Liver (tissue), 8 donors: ENCODE measurements at regions not wholly inside any gene's neighbourhood (a gene's known extent, or its start where the extent isn't known, plus 50 kb on each side); places are given as distances from the start of the nearest gene placed in this dataset.

Experiments used
- DNase-seq: peaks from one replicate; pipeline ENCODE4 v3.0.0-alpha.2; 2017; ENCODE audit warnings: low spot score
- H3K27ac ChIP-seq, 2 donors: one replicate each; pipeline ENCODE4 v1.7.0; 2013; ENCODE audit warnings: inconsistent platforms in 2 of 2, low read length in 2 of 2, control low read depth in 1 of 2, low read depth in 1 of 2, mild to moderate bottlenecking in 1 of 2
- H3K27me3 ChIP-seq, 4 donors: one replicate each; pipeline versions ENCODE4 v1.6.1 to v1.7.0; 2013; ENCODE audit warnings: low read length in 3 of 4, inconsistent platforms in 1 of 4, mild to moderate bottlenecking in 1 of 4, moderate library complexity in 1 of 4; ENCODE audit not compliant: control insufficient read depth in 4 of 4, insufficient read depth in 4 of 4
- H3K36me3 ChIP-seq, 4 donors: one replicate each; pipeline versions ENCODE4 v1.6.1 to v1.7.0; 2013; ENCODE audit warnings: low read length in 3 of 4, mild to moderate bottlenecking in 3 of 4, low read depth in 1 of 4, moderate library complexity in 1 of 4; ENCODE audit not compliant: control insufficient read depth in 4 of 4, insufficient read depth in 3 of 4
- H3K4me1 ChIP-seq, 4 donors: one replicate each; pipeline versions ENCODE4 v1.6.1 to v1.7.0; 2013; ENCODE audit warnings: low read length in 3 of 4, mild to moderate bottlenecking in 3 of 4, moderate library complexity in 1 of 4; ENCODE audit not compliant: control insufficient read depth in 4 of 4, insufficient read depth in 4 of 4
- H3K4me3 ChIP-seq, 3 donors: one replicate each; pipeline versions ENCODE4 v1.6.1 to v1.7.0; 2013; ENCODE audit warnings: low read length in 3 of 3, control low read depth in 1 of 3, low read depth in 1 of 3, mild to moderate bottlenecking in 1 of 3
- H3K9ac ChIP-seq, 2 donors: one replicate each; pipeline ENCODE4 v1.7.0; 2013; ENCODE audit warnings: low read length in 2 of 2, mild to moderate bottlenecking in 2 of 2, moderate library complexity in 2 of 2, control low read depth in 1 of 2, low read depth in 1 of 2
- H3K9me3 ChIP-seq, 4 donors: one replicate each; pipeline versions ENCODE4 v1.6.1 to v1.7.0; 2013; ENCODE audit warnings: low read length in 3 of 4; ENCODE audit not compliant: control insufficient read depth in 4 of 4
- EGR1 ChIP-seq, 2 donors: IDR thresholded peaks; 2 replicates each; pipeline ENCODE4 v1.6.1; 2016 to 2018; ENCODE audit warnings: antibody characterized with exemption in 2 of 2, low read depth in 2 of 2
- FOXA1 ChIP-seq: IDR thresholded peaks from 2 replicates; pipeline ENCODE4 v1.6.1; 2016; ENCODE audit warnings: antibody characterized with exemption
- FOXA2 ChIP-seq: IDR thresholded peaks from 2 replicates; pipeline ENCODE4 v1.6.1; 2016; ENCODE audit warnings: antibody characterized with exemption
- GABPA ChIP-seq, 2 donors: IDR thresholded peaks in 1 of 2; conservative IDR thresholded peaks in 1 of 2; 2 replicates each; pipeline ENCODE4 v1.6.1; 2016; ENCODE audit warnings: antibody characterized with exemption in 2 of 2, mild to moderate bottlenecking in 1 of 2, moderate library complexity in 1 of 2
- HNF4A ChIP-seq, 2 donors: conservative IDR thresholded peaks; 2 replicates each; pipeline ENCODE4 v1.6.1; 2016; ENCODE audit warnings: antibody characterized with exemption in 2 of 2, mild to moderate bottlenecking in 2 of 2
- HNF4G ChIP-seq: IDR thresholded peaks from 2 replicates; pipeline ENCODE4 v1.6.1; 2016; ENCODE audit warnings: antibody characterized with exemption
- JUND ChIP-seq, 2 donors: IDR thresholded peaks; 2 replicates each; pipeline ENCODE4 v1.6.1; 2016; ENCODE audit warnings: antibody characterized with exemption in 2 of 2
- NR2F2 ChIP-seq: IDR thresholded peaks from 2 replicates; pipeline ENCODE4 v1.6.1; 2016; ENCODE audit warnings: antibody characterized with exemption
- RAD21 ChIP-seq, 2 donors: IDR thresholded peaks; 2 replicates each; pipeline ENCODE4 v1.6.1; 2016; ENCODE audit warnings: antibody characterized with exemption in 2 of 2, mild to moderate bottlenecking in 2 of 2
- RXRA ChIP-seq, 2 donors: IDR thresholded peaks; 2 replicates each; pipeline ENCODE4 v1.6.1; 2017 to 2018; ENCODE audit warnings: antibody characterized with exemption in 2 of 2, mild to moderate bottlenecking in 1 of 2
- SP1 ChIP-seq: IDR thresholded peaks from 2 replicates; pipeline ENCODE4 v1.6.1; 2018; ENCODE audit warnings: antibody characterized with exemption, mild to moderate bottlenecking
- TAF1 ChIP-seq: conservative IDR thresholded peaks from 2 replicates; pipeline ENCODE4 v1.6.1; 2016; ENCODE audit warnings: antibody characterized with exemption, mild to moderate bottlenecking
- YY1 ChIP-seq: IDR thresholded peaks from 2 replicates; pipeline ENCODE4 v1.6.1; 2016; ENCODE audit warnings: antibody characterized with exemption, mild to moderate bottlenecking
- WGBS: extraction: QIAGEN DNeasy Blood & Tissue Kit; methylation state at CpG from one replicate; pipeline ENCODE4 v1.1.7; 2013; 5-methylcytosine and 5-hydroxymethylcytosine counted together
- TF ChIP-seq, protein P1 (sequence below): fragments of 150-350 bp; IDR thresholded peaks from 2 replicates; pipeline ENCODE4 v1.5.1; 2017; ENCODE audit warnings: improper control_type of control experiment, low read depth, low read length; ENCODE audit not compliant: missing input control
- TF ChIP-seq, protein P2 (sequence below): IDR thresholded peaks from 2 replicates; pipeline ENCODE4 v1.6.1; 2016; ENCODE audit warnings: antibody characterized with exemption
- TF ChIP-seq, protein P3 (sequence below): IDR thresholded peaks from 2 replicates; pipeline ENCODE4 v1.6.1; 2016; ENCODE audit warnings: antibody characterized with exemption
- TF ChIP-seq, protein P4 (sequence below): IDR thresholded peaks from 2 replicates; pipeline ENCODE4 v1.6.1; 2016; ENCODE audit warnings: antibody characterized with exemption
- TF ChIP-seq, protein P5 (sequence below): IDR thresholded peaks from 2 replicates; pipeline ENCODE4 v1.6.1; 2016; ENCODE audit warnings: antibody characterized with exemption, mild to moderate bottlenecking
- donor health status: healthy.
- donor health status: healthy.
- donor health status: healthy.
- donor health status: healthy.
- donor health status: healthy.

DNA sequence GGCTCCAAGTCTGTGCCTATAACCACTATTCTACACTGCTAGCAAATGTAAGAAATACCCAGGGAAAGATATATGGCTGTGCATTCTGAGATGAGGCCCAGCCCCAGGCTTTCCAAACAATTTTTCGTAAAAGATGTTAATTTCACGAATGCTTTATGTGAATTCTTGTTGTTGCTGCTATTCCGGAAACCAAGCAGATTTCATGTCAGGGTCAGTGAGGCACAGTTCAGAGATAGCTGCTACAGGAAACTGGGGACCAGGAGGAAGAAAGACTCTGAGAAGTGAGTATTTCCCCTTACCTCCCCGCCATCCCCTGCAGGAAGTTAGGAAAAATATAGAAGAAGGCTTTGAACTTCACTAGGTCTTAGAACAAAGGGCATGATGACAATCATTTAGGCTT is 84.7 kb upstream of the TP53I11 start:
- no peaks in the 10 kb centered on the region for H3K27me3 ChIP-seq

More for the DNA sequence above, 84.7 kb upstream of the TP53I11 start:
- H3K4me3 ChIP-seq: no peak overlapping the region
- no peak overlapping the region for H3K27ac ChIP-seq
- no peaks in the 10 kb centered on the region for H3K36me3 ChIP-seq
- H3K9ac ChIP-seq: no peak overlapping the region
- no peak for DNase-seq
- TF ChIP-seq SP1 (peak; percentile 7), RAD21 (IDR thresholded peaks at IDR 0.05) (no peak), GABPA (IDR thresholded peaks at IDR 0.05 in 1 of 2, conservative IDR thresholded peaks at IDR 0.05 in 1 of 2) (no peak), TAF1 (no peak), JUND (IDR thresholded peaks at IDR 0.05) (no peak), YY1 (no peak), FOXA2 (no peak), RXRA (IDR thresholded peaks at IDR 0.05) (peak in 1 of 2 donors; percentile 29), HNF4A (conservative IDR thresholded peaks at IDR 0.05) (no peak), FOXA1 (no peak), EGR1 (IDR thresholded peaks at IDR 0.05; ENCODE audit: low read depth in 2 of 2) (no peak), NR2F2 (peak; percentile 71), HNF4G (no peak)
- TF ChIP-seq, protein P1, sequence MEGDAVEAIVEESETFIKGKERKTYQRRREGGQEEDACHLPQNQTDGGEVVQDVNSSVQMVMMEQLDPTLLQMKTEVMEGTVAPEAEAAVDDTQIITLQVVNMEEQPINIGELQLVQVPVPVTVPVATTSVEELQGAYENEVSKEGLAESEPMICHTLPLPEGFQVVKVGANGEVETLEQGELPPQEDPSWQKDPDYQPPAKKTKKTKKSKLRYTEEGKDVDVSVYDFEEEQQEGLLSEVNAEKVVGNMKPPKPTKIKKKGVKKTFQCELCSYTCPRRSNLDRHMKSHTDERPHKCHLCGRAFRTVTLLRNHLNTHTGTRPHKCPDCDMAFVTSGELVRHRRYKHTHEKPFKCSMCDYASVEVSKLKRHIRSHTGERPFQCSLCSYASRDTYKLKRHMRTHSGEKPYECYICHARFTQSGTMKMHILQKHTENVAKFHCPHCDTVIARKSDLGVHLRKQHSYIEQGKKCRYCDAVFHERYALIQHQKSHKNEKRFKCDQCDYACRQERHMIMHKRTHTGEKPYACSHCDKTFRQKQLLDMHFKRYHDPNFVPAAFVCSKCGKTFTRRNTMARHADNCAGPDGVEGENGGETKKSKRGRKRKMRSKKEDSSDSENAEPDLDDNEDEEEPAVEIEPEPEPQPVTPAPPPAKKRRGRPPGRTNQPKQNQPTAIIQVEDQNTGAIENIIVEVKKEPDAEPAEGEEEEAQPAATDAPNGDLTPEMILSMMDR: no peak
- TF ChIP-seq, protein P2, sequence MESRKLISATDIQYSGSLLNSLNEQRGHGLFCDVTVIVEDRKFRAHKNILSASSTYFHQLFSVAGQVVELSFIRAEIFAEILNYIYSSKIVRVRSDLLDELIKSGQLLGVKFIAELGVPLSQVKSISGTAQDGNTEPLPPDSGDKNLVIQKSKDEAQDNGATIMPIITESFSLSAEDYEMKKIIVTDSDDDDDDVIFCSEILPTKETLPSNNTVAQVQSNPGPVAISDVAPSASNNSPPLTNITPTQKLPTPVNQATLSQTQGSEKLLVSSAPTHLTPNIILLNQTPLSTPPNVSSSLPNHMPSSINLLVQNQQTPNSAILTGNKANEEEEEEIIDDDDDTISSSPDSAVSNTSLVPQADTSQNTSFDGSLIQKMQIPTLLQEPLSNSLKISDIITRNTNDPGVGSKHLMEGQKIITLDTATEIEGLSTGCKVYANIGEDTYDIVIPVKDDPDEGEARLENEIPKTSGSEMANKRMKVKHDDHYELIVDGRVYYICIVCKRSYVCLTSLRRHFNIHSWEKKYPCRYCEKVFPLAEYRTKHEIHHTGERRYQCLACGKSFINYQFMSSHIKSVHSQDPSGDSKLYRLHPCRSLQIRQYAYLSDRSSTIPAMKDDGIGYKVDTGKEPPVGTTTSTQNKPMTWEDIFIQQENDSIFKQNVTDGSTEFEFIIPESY: no peak
- TF ChIP-seq, protein P3, sequence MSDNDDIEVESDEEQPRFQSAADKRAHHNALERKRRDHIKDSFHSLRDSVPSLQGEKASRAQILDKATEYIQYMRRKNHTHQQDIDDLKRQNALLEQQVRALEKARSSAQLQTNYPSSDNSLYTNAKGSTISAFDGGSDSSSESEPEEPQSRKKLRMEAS: no peak
- TF ChIP-seq, protein P4, sequence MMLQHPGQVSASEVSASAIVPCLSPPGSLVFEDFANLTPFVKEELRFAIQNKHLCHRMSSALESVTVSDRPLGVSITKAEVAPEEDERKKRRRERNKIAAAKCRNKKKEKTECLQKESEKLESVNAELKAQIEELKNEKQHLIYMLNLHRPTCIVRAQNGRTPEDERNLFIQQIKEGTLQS: no peak
- TF ChIP-seq, protein P5, sequence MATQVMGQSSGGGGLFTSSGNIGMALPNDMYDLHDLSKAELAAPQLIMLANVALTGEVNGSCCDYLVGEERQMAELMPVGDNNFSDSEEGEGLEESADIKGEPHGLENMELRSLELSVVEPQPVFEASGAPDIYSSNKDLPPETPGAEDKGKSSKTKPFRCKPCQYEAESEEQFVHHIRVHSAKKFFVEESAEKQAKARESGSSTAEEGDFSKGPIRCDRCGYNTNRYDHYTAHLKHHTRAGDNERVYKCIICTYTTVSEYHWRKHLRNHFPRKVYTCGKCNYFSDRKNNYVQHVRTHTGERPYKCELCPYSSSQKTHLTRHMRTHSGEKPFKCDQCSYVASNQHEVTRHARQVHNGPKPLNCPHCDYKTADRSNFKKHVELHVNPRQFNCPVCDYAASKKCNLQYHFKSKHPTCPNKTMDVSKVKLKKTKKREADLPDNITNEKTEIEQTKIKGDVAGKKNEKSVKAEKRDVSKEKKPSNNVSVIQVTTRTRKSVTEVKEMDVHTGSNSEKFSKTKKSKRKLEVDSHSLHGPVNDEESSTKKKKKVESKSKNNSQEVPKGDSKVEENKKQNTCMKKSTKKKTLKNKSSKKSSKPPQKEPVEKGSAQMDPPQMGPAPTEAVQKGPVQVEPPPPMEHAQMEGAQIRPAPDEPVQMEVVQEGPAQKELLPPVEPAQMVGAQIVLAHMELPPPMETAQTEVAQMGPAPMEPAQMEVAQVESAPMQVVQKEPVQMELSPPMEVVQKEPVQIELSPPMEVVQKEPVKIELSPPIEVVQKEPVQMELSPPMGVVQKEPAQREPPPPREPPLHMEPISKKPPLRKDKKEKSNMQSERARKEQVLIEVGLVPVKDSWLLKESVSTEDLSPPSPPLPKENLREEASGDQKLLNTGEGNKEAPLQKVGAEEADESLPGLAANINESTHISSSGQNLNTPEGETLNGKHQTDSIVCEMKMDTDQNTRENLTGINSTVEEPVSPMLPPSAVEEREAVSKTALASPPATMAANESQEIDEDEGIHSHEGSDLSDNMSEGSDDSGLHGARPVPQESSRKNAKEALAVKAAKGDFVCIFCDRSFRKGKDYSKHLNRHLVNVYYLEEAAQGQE: no peak
- no peaks in the 10 kb centered on the region for H3K4me1 ChIP-seq
- H3K9me3 ChIP-seq: peaks cover 0 to 14% (median 4%) of the 10 kb centered on the region in 4 donors
- whole genome bisulfite sequencing: 82% methylated on average over 4 of the region's 4 CpGs
